ENCODE measurements at regions not wholly inside any gene's neighbourhood (a gene's known extent, or its start where the extent isn't known, plus 50 kb on each side); places are given as distances from the start of the nearest gene placed in this dataset.

DNA sequence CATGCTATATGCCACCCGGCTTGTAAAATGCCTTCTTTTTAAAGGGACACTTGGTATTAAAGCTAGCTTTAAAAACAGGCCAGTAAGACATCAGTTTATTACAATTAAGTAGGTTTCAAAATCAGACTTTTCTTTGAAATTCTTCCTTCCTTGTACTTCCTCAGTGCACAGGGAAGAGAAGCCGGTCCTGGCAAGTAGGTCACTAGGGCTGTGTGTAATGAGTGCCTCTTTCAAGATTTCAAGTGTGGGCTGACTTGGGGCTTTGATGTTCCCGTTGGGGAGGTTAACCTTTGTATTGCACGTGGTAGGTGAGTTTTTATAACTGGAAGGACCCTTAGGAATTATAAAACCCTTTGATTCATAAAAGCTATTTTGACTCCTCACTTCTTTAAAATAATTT, 566.4 kb upstream of the ID2 start:
- TF ChIP-seq CTCF (conservative IDR thresholded peaks at IDR 0.05; ENCODE audit: low read length), result no peak
- TF ChIP-seq EZH2phosphoT487 (IDR thresholded peaks at IDR 0.05; ENCODE audit: borderline replicate concordance), result no peak

All from Loucy (cell line).